HL-60 (cell line): ENCODE measurements at regions not wholly inside any gene's neighbourhood (a gene's known extent, or its start where the extent isn't known, plus 50 kb on each side); places are given as distances from the start of the nearest gene placed in this dataset.

Experiments
- GABPA ChIP-seq: IDR thresholded peaks from 2 replicates; pipeline ENCODE4 v1.6.1; 2012; ENCODE audit warnings: low read depth
- POLR2AphosphoS5 ChIP-seq: IDR thresholded peaks from 2 replicates; pipeline ENCODE4 v1.6.1; 2012; ENCODE audit warnings: low read depth
- SPI1 ChIP-seq: IDR thresholded peaks from 2 replicates; pipeline ENCODE4 v1.6.1; 2012; ENCODE audit warnings: low read depth, mild to moderate bottlenecking, borderline replicate concordance
- TF ChIP-seq, protein P1 (sequence below): IDR thresholded peaks from one replicate; pipeline ENCODE4 v1.5.1; 2011; ENCODE audit warnings: low read length, control low read depth, inconsistent platforms; ENCODE audit not compliant: insufficient read depth
- TF ChIP-seq, protein P2 (sequence below): IDR thresholded peaks from 2 replicates; pipeline ENCODE4 v1.6.1; 2012; ENCODE audit warnings: low read depth; ENCODE audit not compliant: insufficient replicate concordance

DNA sequence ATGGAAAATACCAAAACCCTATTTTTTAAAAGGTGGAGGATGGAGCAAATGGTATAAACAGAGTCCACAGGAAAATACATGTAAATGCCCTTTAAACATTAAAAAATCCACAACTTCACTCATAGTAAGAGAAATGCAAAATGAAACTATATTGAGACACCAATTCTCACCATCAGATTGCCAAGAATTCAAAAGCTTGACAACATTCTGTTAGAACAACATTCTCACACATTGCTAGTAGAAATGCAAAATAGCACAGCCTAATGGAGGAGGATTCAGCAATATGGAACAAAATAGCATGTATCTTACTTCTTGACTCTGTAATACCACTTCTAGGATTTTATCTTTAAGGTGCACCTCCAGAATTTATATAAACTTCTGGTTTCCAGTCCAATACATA, 351.8 kb downstream of the NXPE2 start:
- no peak for TF ChIP-seq POLR2AphosphoS5
- TF ChIP-seq, protein P1, sequence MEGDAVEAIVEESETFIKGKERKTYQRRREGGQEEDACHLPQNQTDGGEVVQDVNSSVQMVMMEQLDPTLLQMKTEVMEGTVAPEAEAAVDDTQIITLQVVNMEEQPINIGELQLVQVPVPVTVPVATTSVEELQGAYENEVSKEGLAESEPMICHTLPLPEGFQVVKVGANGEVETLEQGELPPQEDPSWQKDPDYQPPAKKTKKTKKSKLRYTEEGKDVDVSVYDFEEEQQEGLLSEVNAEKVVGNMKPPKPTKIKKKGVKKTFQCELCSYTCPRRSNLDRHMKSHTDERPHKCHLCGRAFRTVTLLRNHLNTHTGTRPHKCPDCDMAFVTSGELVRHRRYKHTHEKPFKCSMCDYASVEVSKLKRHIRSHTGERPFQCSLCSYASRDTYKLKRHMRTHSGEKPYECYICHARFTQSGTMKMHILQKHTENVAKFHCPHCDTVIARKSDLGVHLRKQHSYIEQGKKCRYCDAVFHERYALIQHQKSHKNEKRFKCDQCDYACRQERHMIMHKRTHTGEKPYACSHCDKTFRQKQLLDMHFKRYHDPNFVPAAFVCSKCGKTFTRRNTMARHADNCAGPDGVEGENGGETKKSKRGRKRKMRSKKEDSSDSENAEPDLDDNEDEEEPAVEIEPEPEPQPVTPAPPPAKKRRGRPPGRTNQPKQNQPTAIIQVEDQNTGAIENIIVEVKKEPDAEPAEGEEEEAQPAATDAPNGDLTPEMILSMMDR = no peak
- TF ChIP-seq, protein P2, sequence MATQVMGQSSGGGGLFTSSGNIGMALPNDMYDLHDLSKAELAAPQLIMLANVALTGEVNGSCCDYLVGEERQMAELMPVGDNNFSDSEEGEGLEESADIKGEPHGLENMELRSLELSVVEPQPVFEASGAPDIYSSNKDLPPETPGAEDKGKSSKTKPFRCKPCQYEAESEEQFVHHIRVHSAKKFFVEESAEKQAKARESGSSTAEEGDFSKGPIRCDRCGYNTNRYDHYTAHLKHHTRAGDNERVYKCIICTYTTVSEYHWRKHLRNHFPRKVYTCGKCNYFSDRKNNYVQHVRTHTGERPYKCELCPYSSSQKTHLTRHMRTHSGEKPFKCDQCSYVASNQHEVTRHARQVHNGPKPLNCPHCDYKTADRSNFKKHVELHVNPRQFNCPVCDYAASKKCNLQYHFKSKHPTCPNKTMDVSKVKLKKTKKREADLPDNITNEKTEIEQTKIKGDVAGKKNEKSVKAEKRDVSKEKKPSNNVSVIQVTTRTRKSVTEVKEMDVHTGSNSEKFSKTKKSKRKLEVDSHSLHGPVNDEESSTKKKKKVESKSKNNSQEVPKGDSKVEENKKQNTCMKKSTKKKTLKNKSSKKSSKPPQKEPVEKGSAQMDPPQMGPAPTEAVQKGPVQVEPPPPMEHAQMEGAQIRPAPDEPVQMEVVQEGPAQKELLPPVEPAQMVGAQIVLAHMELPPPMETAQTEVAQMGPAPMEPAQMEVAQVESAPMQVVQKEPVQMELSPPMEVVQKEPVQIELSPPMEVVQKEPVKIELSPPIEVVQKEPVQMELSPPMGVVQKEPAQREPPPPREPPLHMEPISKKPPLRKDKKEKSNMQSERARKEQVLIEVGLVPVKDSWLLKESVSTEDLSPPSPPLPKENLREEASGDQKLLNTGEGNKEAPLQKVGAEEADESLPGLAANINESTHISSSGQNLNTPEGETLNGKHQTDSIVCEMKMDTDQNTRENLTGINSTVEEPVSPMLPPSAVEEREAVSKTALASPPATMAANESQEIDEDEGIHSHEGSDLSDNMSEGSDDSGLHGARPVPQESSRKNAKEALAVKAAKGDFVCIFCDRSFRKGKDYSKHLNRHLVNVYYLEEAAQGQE = no peak
- TF ChIP-seq GABPA = no peak
- TF ChIP-seq SPI1 = no peak
